ENCODE measurements at regions not wholly inside any gene's neighbourhood (a gene's known extent, or its start where the extent isn't known, plus 50 kb on each side); places are given as distances from the start of the nearest gene placed in this dataset.

DNA sequence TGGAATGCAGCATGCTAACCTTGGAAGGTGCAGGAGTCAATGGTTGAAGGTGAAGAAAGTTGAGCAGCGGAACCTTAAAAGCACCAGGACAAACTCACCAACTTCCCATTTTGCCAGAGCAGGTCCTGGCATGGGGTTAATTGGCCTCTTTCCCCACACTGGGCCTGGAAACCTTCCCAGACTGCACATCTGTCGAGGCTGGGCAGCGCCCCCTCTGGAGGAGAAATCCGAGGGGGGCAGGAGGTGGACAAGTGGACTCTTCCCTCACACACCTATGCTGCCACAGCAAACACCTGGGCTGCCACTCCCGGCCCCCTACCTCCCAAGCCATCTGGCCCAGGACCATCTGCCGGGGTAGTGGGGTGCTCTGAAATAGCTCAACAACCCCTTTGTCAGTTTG lies 232.4 kb downstream of the CBLN1 start:
- Histone ChIP-seq H3K9me3 (no peaks in the 10 kb centered on the region), H3K36me3 (no peaks in the 10 kb centered on the region), H3K27me3 (no peaks in the 10 kb centered on the region), H3K4me1 (no peaks in the 10 kb centered on the region), H3K27ac (no peak overlapping the region), H3K4me3 (no peak overlapping the region)
- TF ChIP-seq, protein P1, sequence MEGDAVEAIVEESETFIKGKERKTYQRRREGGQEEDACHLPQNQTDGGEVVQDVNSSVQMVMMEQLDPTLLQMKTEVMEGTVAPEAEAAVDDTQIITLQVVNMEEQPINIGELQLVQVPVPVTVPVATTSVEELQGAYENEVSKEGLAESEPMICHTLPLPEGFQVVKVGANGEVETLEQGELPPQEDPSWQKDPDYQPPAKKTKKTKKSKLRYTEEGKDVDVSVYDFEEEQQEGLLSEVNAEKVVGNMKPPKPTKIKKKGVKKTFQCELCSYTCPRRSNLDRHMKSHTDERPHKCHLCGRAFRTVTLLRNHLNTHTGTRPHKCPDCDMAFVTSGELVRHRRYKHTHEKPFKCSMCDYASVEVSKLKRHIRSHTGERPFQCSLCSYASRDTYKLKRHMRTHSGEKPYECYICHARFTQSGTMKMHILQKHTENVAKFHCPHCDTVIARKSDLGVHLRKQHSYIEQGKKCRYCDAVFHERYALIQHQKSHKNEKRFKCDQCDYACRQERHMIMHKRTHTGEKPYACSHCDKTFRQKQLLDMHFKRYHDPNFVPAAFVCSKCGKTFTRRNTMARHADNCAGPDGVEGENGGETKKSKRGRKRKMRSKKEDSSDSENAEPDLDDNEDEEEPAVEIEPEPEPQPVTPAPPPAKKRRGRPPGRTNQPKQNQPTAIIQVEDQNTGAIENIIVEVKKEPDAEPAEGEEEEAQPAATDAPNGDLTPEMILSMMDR (IDR thresholded peaks at IDR 0.05), result no peak
- DNase-seq (ENCODE audit: low spot score), result no peak

DNA sequence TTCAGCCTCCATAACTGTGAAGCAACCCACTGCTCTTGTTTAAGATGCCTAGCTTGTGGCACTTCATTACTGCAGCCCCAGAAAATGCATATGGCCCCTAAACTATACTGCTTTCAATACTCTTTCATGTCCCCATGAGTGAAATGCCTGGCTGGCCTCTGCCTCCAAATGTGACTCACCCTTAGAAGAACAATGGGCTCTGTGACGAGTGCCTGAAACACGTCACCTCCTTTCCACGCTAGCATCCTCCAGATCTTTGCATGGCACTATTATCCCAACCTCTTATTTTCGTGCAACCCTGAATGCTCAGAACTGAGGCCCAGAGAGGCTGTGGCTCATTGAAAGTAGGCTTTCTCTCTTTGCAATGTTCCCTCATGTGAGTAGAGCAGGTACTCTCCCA lies 233.1 kb downstream of the CBLN1 start:
- no peaks in the 10 kb centered on the region for H3K9me3 ChIP-seq
- H3K4me3 ChIP-seq, result no peak overlapping the region
- H3K4me1 ChIP-seq, result no peaks in the 10 kb centered on the region
- H3K27ac ChIP-seq, result no peak overlapping the region
- no peak for DNase-seq (ENCODE audit: low spot score)
- no peaks in the 10 kb centered on the region for H3K36me3 ChIP-seq
- TF ChIP-seq, protein P1 (IDR thresholded peaks at IDR 0.05), result no peak
- no peaks in the 10 kb centered on the region for H3K27me3 ChIP-seq

DNA sequence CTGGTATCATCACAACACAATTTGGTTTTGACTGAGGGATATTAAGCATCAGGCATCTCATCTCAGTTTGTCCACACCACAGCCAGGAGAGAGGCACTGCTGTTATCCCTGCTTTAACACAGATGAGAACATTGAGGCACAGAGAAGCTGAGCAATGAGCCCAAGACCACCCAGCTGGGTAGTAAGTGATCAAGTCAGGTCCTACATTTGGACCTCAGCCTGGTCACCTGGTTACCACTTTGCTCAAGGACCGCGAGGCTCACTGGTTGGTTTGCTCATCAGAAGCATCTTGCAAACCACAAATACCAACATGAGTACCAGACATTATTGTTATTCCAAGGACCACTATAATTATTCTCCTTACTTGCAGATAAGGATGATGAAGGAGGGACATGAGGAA lies 245.5 kb downstream of the CBLN1 start:
- H3K4me3 ChIP-seq, result no peak overlapping the region
- no peaks in the 10 kb centered on the region for H3K36me3 ChIP-seq
- H3K27me3 ChIP-seq, result no peaks in the 10 kb centered on the region
- DNase-seq (ENCODE audit: low spot score), result peak; percentile 44
- peaks cover 0 to 5% of the 10 kb centered on the region in 2 donors for H3K9me3 ChIP-seq
- no peaks in the 10 kb centered on the region for H3K4me1 ChIP-seq
- TF ChIP-seq, protein P1 (IDR thresholded peaks at IDR 0.05), result no peak
- no peak overlapping the region for H3K27ac ChIP-seq

DNA sequence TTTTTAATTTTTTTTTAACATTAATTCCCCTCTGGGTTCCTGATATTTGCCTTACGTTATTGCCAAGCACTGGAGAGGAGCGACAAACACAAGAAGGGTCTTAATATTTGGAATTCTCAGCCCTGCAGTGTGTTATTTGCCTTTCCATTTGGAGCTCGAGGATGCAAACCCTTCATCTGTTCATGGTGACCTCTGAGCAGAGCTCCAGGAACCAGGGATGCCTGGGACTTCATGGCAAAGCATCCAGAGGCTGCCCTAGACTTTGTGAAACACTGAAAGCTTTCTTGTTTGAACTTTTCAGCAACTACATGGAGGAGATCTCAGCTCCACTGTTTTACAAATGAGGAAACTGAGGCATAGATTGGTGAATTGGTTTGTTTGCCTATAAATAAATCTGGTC lies 254.2 kb downstream of the CBLN1 start:
- H3K27ac ChIP-seq, result no peak overlapping the region
- no peak overlapping the region for H3K4me3 ChIP-seq
- no peaks in the 10 kb centered on the region for H3K9me3 ChIP-seq
- no peaks in the 10 kb centered on the region for H3K36me3 ChIP-seq
- H3K4me1 ChIP-seq, result peaks cover 0 to 11% of the 10 kb centered on the region in 2 donors
- no peak for DNase-seq (ENCODE audit: low spot score)
- no peaks in the 10 kb centered on the region for H3K27me3 ChIP-seq
- TF ChIP-seq, protein P1 (IDR thresholded peaks at IDR 0.05), result no peak

DNA sequence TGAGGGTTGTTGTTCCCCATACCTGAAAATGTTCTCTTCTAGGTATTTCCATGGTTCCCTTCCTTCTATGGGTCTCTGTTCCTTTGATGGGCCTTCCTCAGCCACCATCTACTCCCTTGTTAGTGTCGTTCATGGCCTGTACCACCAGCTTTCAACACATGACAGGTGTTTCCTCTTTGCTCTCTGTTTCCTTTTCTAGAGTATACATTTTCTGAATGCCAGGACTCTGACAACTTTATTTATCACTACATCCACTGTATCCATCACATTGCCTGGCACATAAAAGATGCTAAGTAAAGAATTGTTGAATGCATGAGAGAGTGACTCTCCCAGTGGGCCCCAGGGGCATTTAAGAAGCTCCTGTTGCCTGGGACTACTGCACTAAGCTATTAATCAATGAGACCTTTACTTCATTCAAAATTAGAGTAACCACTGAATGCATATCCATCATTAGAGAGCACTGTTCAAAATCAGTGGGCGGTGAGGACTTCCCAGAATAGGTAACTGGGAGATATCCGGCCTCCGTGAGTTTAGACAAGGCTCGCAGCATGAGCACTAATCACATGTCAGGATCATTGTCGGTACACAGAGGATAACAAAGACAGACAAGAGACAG lies 255.0 kb downstream of the CBLN1 start:
- H3K9me3 ChIP-seq, result no peaks in the 10 kb centered on the region
- DNase-seq (ENCODE audit: low spot score), result no peak
- H3K4me3 ChIP-seq, result no peak overlapping the region
- H3K4me1 ChIP-seq, result peaks cover 0 to 11% of the 10 kb centered on the region in 2 donors
- H3K27ac ChIP-seq, result no peak overlapping the region
- no peaks in the 10 kb centered on the region for H3K27me3 ChIP-seq
- TF ChIP-seq, protein P1 (IDR thresholded peaks at IDR 0.05), result no peak
- H3K36me3 ChIP-seq, result no peaks in the 10 kb centered on the region

DNA sequence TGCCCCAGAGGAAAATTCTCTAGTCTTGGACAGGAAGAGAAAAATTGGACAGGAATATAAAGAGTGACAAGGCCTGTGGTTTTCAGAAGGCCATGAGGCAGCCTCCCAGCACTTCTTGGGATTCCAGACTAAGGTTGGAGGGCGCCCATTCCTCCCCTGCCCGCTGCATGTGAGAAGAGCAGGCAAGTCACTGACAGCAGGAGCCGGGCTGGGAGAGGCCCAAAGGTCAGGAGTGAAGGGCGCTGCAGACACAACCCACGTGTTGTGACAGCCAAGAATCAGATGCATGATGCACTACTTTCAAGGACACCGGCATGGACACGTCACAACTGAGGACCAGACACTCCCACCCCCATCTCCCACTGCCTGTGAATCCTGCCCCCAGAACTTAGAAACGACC lies 256.7 kb downstream of the CBLN1 start:
- peaks cover 0 to 11% of the 10 kb centered on the region in 2 donors for H3K4me1 ChIP-seq
- H3K9me3 ChIP-seq, result no peaks in the 10 kb centered on the region
- H3K36me3 ChIP-seq, result no peaks in the 10 kb centered on the region
- no peak overlapping the region for H3K4me3 ChIP-seq
- no peak for DNase-seq (ENCODE audit: low spot score)
- TF ChIP-seq, protein P1 (IDR thresholded peaks at IDR 0.05), result no peak
- H3K27me3 ChIP-seq, result no peaks in the 10 kb centered on the region
- H3K27ac ChIP-seq, result no peak overlapping the region

All from right atrium auricular region (tissue), 2 donors.